GM12874 (cell line): ENCODE measurements at regions not wholly inside any gene's neighbourhood (a gene's known extent, or its start where the extent isn't known, plus 50 kb on each side); places are given as distances from the start of the nearest gene placed in this dataset.

Experiments
- TF ChIP-seq, protein P1 (sequence below): IDR thresholded peaks from 2 replicates; pipeline ENCODE4 v1.5.1; 2011; ENCODE audit warnings: low read depth, mild to moderate bottlenecking, control low read depth, low read length, moderate library complexity; ENCODE audit not compliant: insufficient read depth

DNA sequence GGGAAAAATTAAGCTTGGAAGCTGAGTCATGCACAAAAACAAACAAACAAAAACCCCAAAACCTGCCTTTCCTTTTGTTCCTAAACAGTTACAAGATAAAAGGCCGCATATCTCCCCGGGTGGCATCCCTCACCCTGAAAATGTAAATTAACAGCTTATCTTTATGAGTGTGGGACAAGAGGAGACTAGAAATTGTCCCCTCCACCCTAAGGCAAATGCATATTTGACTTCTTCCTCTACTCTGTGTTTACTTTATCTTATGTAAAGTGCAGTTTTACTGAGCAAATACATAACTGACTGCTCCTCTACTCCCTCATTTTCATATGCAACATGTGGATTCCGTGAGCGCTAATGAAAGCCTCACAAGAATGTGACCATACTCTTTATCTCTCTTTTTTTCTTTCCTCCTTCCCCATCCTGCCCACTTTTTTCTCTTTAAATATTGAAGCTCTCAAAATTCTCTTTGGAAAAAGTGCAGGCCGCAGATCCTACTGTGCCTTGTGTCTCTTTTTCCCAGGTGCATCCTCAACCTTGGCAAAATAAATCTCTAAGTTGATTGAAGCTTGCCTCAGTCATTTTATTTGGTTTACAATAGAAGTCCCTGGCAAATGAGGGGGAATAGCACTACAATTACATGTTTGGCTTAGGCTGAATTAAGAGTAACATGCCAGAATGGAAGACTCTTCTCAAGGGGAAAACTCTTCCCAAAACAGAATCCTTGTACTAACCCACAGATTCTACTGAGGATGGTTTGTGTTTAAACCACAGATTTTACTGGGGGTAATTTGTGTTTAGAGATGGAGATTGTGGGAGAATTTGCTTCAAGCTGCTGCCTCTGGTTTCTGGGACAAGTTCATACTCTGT lies 72.7 kb upstream of the WDR72 start:
- TF ChIP-seq, protein P1, sequence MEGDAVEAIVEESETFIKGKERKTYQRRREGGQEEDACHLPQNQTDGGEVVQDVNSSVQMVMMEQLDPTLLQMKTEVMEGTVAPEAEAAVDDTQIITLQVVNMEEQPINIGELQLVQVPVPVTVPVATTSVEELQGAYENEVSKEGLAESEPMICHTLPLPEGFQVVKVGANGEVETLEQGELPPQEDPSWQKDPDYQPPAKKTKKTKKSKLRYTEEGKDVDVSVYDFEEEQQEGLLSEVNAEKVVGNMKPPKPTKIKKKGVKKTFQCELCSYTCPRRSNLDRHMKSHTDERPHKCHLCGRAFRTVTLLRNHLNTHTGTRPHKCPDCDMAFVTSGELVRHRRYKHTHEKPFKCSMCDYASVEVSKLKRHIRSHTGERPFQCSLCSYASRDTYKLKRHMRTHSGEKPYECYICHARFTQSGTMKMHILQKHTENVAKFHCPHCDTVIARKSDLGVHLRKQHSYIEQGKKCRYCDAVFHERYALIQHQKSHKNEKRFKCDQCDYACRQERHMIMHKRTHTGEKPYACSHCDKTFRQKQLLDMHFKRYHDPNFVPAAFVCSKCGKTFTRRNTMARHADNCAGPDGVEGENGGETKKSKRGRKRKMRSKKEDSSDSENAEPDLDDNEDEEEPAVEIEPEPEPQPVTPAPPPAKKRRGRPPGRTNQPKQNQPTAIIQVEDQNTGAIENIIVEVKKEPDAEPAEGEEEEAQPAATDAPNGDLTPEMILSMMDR = no peak

DNA sequence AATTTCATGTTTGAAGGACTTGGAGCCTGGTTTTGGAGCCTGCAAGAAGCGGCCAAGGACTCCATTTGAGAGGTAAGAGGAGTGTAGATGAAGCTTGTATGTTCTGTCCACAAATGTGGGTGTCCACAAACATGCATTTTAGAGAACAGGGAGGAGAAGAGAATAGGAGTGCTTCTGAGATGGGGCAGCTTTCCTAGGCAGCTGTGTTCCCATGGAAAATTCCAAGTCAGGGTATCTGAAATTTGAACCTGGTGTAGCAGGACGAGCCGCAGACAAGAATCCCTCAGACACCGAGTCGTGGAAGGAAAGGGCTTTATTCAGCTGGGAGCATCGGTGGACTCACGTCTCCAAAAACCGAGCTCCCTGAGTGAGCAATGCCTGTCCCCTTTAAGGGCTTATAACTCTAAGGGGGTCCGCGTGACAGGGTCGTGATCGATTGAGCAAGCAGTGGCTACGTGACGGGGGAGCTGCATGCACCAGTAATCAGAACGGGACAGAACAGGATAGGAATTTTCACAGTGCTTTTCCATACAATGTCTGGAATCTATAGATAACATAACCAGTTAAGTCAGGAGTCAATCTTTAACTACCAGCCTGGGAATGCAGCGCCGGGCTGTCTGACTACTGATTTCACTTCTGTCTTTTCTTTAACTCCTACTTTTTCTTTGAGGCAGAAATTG lies 71.4 kb upstream of the WDR72 start:
- TF ChIP-seq, protein P1 = no peak

DNA sequence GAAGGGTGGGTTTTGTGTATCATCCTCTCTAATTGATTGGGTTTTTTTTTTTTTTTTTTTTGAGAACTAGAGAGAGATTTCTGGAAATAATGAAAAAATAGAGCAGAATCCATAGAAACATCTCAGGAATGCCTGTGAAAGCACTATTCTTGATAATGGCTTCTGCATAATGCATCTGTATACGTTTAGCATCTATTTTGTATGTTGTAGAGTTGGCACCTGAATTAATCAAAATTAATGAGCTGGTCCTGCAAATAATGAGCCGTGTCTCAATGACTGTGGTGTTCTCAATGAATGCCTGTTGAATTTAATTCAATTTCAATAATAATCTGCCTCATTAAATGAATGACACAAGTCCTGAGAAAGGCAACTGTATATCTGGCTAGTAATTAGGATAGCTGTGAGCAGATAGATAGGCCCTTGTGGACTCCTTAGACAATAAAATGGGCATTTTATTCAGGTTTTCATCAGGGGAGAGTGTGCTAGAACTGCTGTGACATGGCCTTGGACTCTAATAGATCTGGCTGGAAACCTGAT lies 70.5 kb upstream of the WDR72 start:
- TF ChIP-seq, protein P1 = no peak

DNA sequence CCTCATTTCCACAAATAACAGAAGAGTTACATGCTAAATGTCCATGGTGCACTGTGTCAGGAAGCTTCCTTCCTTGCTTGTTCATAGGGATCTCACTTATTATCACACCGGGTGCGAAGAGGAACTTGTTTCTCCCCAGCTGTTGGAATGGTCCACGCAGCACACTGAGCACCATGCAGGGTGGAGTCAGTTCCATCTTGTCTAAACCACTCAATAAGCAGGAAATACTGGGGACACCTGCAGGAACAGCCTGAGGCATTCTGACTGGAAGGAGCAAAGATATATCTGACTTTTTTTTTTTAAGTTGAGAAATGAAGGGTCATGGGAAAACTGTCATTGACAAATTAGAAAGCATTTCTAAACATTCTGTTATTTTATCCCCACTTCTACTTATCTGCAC lies 70.0 kb upstream of the WDR72 start:
- TF ChIP-seq, protein P1 = no peak

DNA sequence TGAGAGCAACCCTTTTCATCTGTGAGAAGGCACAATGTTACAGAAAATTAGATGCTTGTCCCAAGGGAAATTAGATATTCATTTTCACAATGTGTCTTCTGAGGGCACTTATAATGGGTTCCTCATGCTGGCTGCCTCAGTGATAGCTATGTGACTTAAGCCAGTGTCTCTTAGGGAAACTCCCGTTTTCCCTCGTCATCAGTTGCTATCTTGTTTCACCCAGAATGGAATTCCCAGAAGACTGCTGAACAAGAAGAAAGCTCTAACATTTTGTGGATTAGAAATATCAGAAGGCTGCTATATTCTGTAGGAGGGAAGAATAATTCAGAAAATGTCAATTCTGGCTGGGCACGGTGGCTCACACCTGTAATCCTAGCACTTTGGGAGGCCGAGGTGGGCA lies 67.9 kb upstream of the WDR72 start:
- TF ChIP-seq, protein P1 = no peak

DNA sequence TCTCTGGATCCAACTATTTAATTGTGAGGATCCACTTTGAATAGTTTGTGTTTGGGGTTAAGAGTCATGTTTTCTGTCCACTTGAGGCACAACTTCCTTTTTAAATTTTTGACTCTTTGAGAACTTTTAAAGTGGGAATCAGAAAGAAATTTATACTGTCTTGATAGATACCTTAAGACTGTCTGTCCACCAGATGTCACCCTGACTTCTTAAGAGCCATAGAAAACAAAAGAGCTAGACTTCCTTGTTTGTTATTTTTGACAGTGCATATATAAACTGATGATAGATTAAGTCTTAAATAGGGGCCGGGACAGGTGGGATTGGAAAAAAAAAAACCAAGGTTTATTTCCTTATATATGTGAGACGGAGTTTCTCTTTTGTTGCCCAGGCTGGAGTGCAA lies 52.1 kb upstream of the WDR72 start:
- TF ChIP-seq, protein P1 = no peak
